GM21528 (cell line): ENCODE measurements at regions not wholly inside any gene's neighbourhood (a gene's known extent, or its start where the extent isn't known, plus 50 kb on each side); places are given as distances from the start of the nearest gene placed in this dataset.
"Not testable (repeated sequence)": the region's sequence is repeated elsewhere in the genome, so short reads cannot be mapped to it uniquely, and the experiment has no call there.

ENCODE experiments used
- ATAC-seq: cut with Tn5 transposase; IDR thresholded peaks from one replicate; pipeline ENCODE4 v1.9.1; 2021; ENCODE audit warnings: mild to moderate bottlenecking, moderate library complexity; ENCODE audit not compliant: unreplicated experiment, low FRiP score

GRCh38 chr12:131192951-131193350 is 239.2 kb downstream of the ADGRD1 start:
- ATAC-seq = no peak

- ATAC-seq = no peak
Measured at GRCh38 chr12:131194166-131194565, 240.5 kb downstream of the ADGRD1 start.

- ATAC-seq = no peak
Measured at GRCh38 chr12:131195796-131196195, 242.1 kb downstream of the ADGRD1 start.

- no peak for ATAC-seq
Measured at GRCh38 chr12:131196220-131196619, 242.5 kb downstream of the ADGRD1 start.

GRCh38 chr12:131197490-131197889 is 243.8 kb downstream of the ADGRD1 start:
- ATAC-seq = no peak

- no peak for ATAC-seq
Measured at GRCh38 chr12:131199221-131199620, 245.5 kb downstream of the ADGRD1 start.

- ATAC-seq = not testable (repeated sequence)
Measured at GRCh38 chr12:131201912-131202311, 248.2 kb downstream of the ADGRD1 start.

- no peak for ATAC-seq
Measured at GRCh38 chr12:131202592-131203378, 249.1 kb downstream of the ADGRD1 start.

- ATAC-seq = no peak
Measured at GRCh38 chr12:131203666-131204415, 250.1 kb downstream of the ADGRD1 start.

- no peak for ATAC-seq
Measured at GRCh38 chr12:131204416-131205274, 250.9 kb downstream of the ADGRD1 start.

GRCh38 chr12:131205275-131205933 is 251.7 kb downstream of the ADGRD1 start:
- ATAC-seq = not testable (repeated sequence)

GRCh38 chr12:131206630-131207299 is 253.1 kb downstream of the ADGRD1 start:
- ATAC-seq = not testable (repeated sequence)

- ATAC-seq = not testable (repeated sequence)
Measured at GRCh38 chr12:131207300-131207660, 253.6 kb downstream of the ADGRD1 start.

- not testable (repeated sequence) for ATAC-seq
Measured at GRCh38 chr12:131207841-131208240, 254.1 kb downstream of the ADGRD1 start.

GRCh38 chr12:131208425-131208824 is 254.7 kb downstream of the ADGRD1 start:
- ATAC-seq = no peak

- ATAC-seq = no peak
Measured at GRCh38 chr12:131209082-131210070, 255.7 kb downstream of the ADGRD1 start.

GRCh38 chr12:131210506-131211339 is 257.0 kb downstream of the ADGRD1 start:
- no peak for ATAC-seq
